Activated T-cell treated with anti-CD3 and anti-CD28 coated beads for 1 hour (primary cell): ENCODE measurements at regions not wholly inside any gene's neighbourhood (a gene's known extent, or its start where the extent isn't known, plus 50 kb on each side); places are given as distances from the start of the nearest gene placed in this dataset.

ENCODE experiments used
- DNase-seq: peaks from one replicate; pipeline ENCODE4 v3.0.0-alpha.2; 2020; ENCODE audit warnings: low read depth

- DNase-seq, result no peak
Measured at GRCh38 chr9:95667789-95668188, 151.0 kb upstream of the PTCH1 start.

DNA sequence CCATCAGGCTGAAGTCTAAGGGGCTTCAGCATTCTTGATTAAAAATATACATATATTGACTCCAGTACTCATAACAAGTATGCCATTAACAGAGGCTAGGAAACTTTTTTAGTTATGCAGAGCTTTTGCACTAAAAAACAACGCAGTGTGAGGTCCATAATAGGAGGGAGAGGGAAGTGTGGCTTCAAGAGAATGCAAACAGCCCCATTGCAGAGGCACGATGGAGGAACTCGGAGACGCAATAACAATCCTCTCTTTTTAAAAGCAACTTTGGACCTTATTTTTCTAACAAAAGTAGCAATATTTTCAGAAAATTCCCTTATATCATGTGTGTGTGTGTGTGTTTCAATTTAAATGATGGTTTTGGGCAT lies 150.0 kb upstream of the PTCH1 start:
- no peak for DNase-seq

GRCh38 chr9:95666096-95666784 lies 149.5 kb upstream of the PTCH1 start:
- DNase-seq, result no peak

DNA sequence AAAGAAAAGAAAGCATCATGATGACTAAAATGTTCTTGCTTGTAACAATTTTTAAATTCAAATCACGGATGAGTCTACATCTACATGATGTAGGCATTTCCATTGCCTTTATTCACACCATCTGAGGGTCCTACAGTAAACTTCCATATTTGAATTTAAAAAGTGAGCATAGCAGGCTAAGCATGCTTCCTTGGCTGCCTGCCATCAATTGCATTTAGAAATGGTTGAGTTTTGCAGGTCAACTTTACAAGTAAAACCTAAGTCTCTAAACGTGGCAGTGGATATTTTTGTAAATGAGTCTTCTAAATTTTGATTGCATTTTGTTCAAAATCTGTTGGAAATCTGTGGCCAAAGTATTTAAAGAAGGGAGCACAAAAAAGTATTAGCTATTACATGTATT lies 136.5 kb upstream of the PTCH1 start:
- DNase-seq, result no peak

DNA sequence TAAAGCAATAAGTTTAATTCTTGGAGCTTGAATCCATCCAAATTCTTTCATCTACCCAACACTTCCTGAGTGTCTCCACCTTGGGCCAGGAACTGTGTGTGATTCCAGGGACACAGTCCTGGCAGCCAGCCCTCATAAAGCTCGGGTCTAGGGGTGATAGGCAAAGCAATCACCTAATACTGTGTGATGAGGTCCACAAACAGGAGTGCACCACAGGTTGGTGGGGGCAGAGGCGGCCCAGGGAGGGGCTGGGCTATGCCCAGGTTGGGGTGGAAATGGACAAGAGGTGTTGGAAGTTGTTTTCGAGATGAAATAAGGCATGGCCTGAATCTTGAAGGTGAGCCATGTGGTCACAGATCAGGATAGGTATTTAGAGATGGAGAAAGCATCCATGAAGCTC lies 133.9 kb upstream of the PTCH1 start:
- no peak for DNase-seq

- no peak for DNase-seq
Measured at GRCh38 chr9:95649801-95650213, 133.0 kb upstream of the PTCH1 start.

DNA sequence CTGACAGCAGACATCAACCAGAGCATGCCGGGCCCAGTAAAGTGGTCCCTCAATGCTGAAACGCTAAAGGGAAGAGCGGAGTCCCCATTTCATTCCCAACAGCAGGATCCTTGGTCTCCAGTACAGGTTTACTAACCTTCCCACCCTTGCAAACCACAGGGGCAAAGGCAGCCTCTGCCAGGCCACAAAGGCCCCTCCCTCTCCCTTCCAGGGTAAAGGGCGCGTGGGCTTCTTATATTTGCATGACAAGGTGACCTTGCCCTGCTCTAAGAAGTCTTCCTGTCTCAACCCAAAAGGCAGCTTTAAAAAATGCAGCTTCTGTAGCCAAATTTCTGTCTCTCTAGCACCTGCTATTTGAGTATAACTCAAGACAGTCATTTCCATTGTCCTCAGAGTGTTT lies 131.5 kb upstream of the PTCH1 start:
- DNase-seq, result no peak

- no peak for DNase-seq
Measured at GRCh38 chr9:95645992-95646391, 129.2 kb upstream of the PTCH1 start.

GRCh38 chr9:95645579-95645978 lies 128.8 kb upstream of the PTCH1 start:
- DNase-seq, result no peak

- no peak for DNase-seq
Measured at GRCh38 chr9:95644377-95644776, 127.6 kb upstream of the PTCH1 start.

DNA sequence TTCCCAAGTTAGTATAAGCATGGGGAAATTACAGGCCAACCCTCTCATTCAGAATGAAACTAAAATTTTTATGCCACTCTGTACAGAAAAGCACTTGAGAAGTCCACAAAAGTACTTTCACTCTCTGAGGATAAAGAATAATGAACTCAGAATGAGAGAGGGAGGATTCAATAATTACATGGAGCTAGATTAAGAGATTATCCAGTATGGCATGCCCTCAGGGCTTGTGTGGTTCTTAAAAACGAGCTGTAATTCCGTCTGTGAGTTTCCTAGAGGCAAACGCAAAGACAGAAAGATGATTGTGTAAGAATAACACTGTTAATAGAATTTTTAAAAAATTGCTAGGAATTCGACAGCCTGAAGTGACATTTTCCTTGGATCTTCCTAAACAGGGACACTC lies 126.8 kb upstream of the PTCH1 start:
- DNase-seq, result no peak

- no peak for DNase-seq
Measured at GRCh38 chr9:95642189-95642588, 125.4 kb upstream of the PTCH1 start.

GRCh38 chr9:95641586-95641985 lies 124.8 kb upstream of the PTCH1 start:
- no peak for DNase-seq

GRCh38 chr9:95640336-95640735 lies 123.6 kb upstream of the PTCH1 start:
- no peak for DNase-seq

- no peak for DNase-seq
Measured at GRCh38 chr9:95635986-95636671, 119.4 kb upstream of the PTCH1 start.

- no peak for DNase-seq
Measured at GRCh38 chr9:95634536-95634935, 117.8 kb upstream of the PTCH1 start.

- DNase-seq, result no peak
Measured at GRCh38 chr9:95634114-95634513, 117.3 kb upstream of the PTCH1 start.

- no peak for DNase-seq
Measured at GRCh38 chr9:95629585-95629984, 112.8 kb upstream of the PTCH1 start.

- no peak for DNase-seq
Measured at GRCh38 chr9:95627802-95628201, 111.0 kb upstream of the PTCH1 start.

- no peak for DNase-seq
Measured at GRCh38 chr9:95626885-95627558, 110.3 kb upstream of the PTCH1 start.

GRCh38 chr9:95626341-95626740 lies 109.6 kb upstream of the PTCH1 start:
- DNase-seq, result no peak

GRCh38 chr9:95623640-95624039 lies 106.9 kb upstream of the PTCH1 start:
- no peak for DNase-seq

GRCh38 chr9:95620722-95621121 lies 104.0 kb upstream of the PTCH1 start:
- DNase-seq, result no peak
